Ishikawa (cell line): ENCODE measurements at regions not wholly inside any gene's neighbourhood (a gene's known extent, or its start where the extent isn't known, plus 50 kb on each side); places are given as distances from the start of the nearest gene placed in this dataset.

Experiments
- EGR1 ChIP-seq: IDR thresholded peaks from 2 replicates; pipeline ENCODE4 v1.6.1; 2012
- RAD21 ChIP-seq: IDR thresholded peaks from 2 replicates; pipeline ENCODE4 v1.6.1; 2012; ENCODE audit warnings: low read depth
- TAF1 ChIP-seq: IDR thresholded peaks from 2 replicates; pipeline ENCODE4 v1.6.1; 2012; ENCODE audit warnings: low read depth, mild to moderate bottlenecking
- TEAD4 ChIP-seq: IDR thresholded peaks from 2 replicates; pipeline ENCODE4 v1.6.1; 2012
- TF ChIP-seq, protein P1 (sequence below): IDR thresholded peaks from 2 replicates; pipeline ENCODE4 v1.6.1; 2012; ENCODE audit warnings: low read depth, mild to moderate bottlenecking

- TF ChIP-seq TAF1 (no peak), RAD21 (no peak), TEAD4 (no peak), EGR1 (no peak)
- TF ChIP-seq, protein P1, sequence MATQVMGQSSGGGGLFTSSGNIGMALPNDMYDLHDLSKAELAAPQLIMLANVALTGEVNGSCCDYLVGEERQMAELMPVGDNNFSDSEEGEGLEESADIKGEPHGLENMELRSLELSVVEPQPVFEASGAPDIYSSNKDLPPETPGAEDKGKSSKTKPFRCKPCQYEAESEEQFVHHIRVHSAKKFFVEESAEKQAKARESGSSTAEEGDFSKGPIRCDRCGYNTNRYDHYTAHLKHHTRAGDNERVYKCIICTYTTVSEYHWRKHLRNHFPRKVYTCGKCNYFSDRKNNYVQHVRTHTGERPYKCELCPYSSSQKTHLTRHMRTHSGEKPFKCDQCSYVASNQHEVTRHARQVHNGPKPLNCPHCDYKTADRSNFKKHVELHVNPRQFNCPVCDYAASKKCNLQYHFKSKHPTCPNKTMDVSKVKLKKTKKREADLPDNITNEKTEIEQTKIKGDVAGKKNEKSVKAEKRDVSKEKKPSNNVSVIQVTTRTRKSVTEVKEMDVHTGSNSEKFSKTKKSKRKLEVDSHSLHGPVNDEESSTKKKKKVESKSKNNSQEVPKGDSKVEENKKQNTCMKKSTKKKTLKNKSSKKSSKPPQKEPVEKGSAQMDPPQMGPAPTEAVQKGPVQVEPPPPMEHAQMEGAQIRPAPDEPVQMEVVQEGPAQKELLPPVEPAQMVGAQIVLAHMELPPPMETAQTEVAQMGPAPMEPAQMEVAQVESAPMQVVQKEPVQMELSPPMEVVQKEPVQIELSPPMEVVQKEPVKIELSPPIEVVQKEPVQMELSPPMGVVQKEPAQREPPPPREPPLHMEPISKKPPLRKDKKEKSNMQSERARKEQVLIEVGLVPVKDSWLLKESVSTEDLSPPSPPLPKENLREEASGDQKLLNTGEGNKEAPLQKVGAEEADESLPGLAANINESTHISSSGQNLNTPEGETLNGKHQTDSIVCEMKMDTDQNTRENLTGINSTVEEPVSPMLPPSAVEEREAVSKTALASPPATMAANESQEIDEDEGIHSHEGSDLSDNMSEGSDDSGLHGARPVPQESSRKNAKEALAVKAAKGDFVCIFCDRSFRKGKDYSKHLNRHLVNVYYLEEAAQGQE, result no peak
Observed at GRCh38 chr13:80227645-80228044, 113.3 kb downstream of the SPRY2 start.
